ENCODE measurements at regions not wholly inside any gene's neighbourhood (a gene's known extent, or its start where the extent isn't known, plus 50 kb on each side); places are given as distances from the start of the nearest gene placed in this dataset.

DNA sequence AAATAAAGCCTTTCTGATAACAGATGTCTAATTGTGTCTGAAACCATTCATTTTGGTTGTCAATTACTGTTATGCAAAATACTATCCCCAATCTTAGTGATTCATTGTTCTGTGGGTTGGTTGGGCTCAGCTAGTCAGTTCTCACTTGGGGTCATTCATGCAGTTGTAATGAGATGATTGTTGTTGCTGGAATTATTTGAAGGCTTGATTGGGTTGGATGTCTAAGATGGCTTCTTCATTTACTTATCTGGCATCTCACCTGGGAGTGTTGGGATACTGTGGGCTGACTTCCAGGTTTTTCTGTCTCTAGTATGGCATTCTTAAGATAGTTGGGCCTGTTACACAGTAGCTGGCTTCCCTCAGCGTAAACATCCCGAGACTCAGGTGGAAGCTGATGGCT, 217.8 kb upstream of the B3GALT2 start:
- TF ChIP-seq POLR2A (IDR thresholded peaks at IDR 0.05) (no peak), CTCF (IDR thresholded peaks at IDR 0.05) (no peak)
